ENCODE measurements at regions not wholly inside any gene's neighbourhood (a gene's known extent, or its start where the extent isn't known, plus 50 kb on each side); places are given as distances from the start of the nearest gene placed in this dataset.

- TF ChIP-seq POLR2AphosphoS5 (IDR thresholded peaks at IDR 0.05): no peak
- TF ChIP-seq POLR2A (IDR thresholded peaks at IDR 0.05): no peak
- no peak for TF ChIP-seq CTCF (IDR thresholded peaks at IDR 0.05)
Observed at GRCh38 chr11:39806652-39807051, 1652.8 kb downstream of the LRRC4C start.

All from stomach (tissue), 4 donors.